ENCODE measurements at regions not wholly inside any gene's neighbourhood (a gene's known extent, or its start where the extent isn't known, plus 50 kb on each side); places are given as distances from the start of the nearest gene placed in this dataset.

DNA sequence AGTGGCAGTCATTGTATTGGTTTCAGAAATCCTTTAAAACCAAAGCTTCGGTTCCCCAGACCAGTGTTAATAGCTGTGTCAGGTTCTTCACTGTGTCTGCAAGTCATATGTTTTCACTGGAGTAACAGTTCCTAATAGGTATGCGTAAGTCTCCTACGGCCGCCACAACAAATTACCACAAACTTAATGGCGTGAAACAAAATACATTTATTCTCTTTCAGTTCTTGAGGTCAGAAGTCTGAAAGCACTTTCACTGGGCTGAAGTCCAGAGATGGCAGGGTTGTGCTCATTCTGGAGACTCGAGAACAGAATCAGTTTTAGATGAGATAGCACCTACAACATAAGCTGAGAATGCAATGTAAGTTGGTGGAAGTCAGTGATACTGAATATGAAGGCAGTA lies 556.2 kb downstream of the TLE4 start:
- no peak for DNase-seq (ENCODE audit: low read depth)

GRCh38 chr9:80125731-80126264 lies 554.0 kb downstream of the TLE4 start:
- DNase-seq (ENCODE audit: low read depth), result no peak

- no peak for DNase-seq (ENCODE audit: low read depth)
Observed at GRCh38 chr9:80117031-80117430, 545.3 kb downstream of the TLE4 start.

- no peak for DNase-seq (ENCODE audit: low read depth)
Observed at GRCh38 chr9:80114241-80114640, 542.5 kb downstream of the TLE4 start.

DNA sequence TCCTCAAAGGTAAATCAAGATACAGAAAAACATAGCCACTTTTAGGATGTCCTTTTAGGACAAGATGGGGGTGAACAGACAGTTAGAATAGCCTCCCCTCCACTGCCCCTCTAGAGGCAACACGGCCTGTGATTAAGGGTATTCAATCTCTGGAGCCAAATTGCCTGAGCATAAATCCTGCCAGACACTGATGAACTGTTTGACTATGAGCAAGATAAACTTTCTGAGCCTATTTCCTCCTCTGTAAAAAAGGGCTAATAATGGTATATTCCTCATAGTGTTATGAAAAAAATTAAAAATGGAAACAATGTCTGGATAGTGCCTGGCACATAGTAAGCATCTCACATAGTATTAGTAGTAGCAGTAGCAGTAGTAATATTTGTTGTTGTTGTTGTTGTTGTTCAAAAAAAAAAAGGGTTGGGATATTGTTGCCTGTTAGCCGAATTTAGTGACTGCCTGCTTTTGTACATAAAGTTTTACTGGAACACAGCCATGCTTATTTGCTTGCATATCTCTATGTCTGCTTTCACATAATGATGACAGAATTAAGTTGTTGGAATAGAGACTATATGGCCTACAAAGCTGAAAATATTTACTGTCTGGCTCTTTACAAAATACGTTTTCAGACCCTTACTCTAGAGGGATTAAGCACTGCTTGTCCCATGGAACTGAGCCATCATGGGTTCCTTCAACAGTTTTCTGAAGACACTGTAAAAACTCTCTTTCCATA lies 536.3 kb downstream of the TLE4 start:
- DNase-seq (ENCODE audit: low read depth), result no peak

- DNase-seq (ENCODE audit: low read depth), result no peak
Observed at GRCh38 chr9:80097476-80097875, 525.7 kb downstream of the TLE4 start.

- DNase-seq (ENCODE audit: low read depth), result no peak
Observed at GRCh38 chr9:80094176-80094771, 522.5 kb downstream of the TLE4 start.

GRCh38 chr9:80093695-80094094 lies 521.9 kb downstream of the TLE4 start:
- DNase-seq (ENCODE audit: low read depth), result no peak

GRCh38 chr9:80091526-80091925 lies 519.8 kb downstream of the TLE4 start:
- DNase-seq (ENCODE audit: low read depth), result no peak

DNA sequence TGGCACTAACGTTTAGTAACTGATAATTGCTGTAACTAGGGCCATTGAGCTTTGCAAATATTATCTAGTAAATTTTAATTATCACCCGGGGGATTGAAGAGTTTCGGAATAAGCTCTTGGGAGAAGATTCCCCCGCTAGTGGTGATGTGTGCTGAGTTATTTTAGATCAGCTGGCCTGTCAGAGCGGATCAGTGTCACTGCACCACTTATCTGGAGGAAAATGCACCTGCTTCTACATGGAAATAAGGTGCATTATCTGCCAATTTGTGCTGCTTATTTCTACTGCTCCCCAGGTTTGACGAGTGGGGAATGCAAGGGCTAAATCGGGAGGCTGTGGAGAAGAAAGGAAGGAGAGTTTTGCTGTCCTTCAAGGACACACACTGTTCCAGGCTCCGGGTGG lies 518.6 kb downstream of the TLE4 start:
- DNase-seq (ENCODE audit: low read depth), result no peak

- no peak for DNase-seq (ENCODE audit: low read depth)
Observed at GRCh38 chr9:80086822-80087345, 515.1 kb downstream of the TLE4 start.

DNA sequence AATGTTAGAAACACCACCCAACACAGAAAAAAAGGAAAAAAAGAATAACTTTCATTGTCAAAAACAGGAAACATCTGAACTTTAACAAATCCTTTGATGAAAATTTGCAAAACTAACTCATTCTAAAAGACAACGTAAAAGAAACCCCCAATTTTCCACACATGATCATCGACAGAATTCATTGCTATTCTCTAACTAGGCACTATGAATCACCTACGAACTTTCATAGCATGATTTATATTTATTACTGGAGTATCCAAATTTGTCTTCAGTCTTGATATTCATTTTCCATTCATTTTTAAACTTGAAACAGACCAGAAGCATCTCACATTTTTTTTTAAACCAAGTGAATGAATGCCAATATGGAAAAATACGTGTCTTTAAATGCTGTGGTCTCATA lies 514.6 kb downstream of the TLE4 start:
- no peak for DNase-seq (ENCODE audit: low read depth)

DNA sequence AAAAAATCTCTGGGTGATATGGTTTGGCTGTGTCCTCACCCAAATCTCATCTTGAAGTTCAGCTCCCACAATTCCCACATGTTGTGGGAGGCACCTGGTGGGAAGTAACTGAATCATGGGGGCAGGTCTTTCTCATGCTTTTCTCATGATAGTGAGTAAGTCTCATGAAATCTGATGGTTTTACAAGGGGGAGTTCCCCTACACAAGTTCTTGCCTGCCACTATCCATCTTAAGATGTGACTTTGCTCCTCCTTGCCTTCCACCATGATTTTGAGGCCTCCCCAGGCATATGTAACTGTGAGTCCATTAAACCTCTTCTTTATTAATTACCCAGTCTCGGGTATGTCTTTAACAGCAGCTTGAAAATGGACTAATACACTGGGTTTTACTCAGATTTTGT lies 513.9 kb downstream of the TLE4 start:
- DNase-seq (ENCODE audit: low read depth), result no peak

- no peak for DNase-seq (ENCODE audit: low read depth)
Observed at GRCh38 chr9:80082213-80082612, 510.4 kb downstream of the TLE4 start.

GRCh38 chr9:80078826-80079225 lies 507.1 kb downstream of the TLE4 start:
- DNase-seq (ENCODE audit: low read depth), result no peak

- no peak for DNase-seq (ENCODE audit: low read depth)
Observed at GRCh38 chr9:80077059-80077458, 505.3 kb downstream of the TLE4 start.

DNA sequence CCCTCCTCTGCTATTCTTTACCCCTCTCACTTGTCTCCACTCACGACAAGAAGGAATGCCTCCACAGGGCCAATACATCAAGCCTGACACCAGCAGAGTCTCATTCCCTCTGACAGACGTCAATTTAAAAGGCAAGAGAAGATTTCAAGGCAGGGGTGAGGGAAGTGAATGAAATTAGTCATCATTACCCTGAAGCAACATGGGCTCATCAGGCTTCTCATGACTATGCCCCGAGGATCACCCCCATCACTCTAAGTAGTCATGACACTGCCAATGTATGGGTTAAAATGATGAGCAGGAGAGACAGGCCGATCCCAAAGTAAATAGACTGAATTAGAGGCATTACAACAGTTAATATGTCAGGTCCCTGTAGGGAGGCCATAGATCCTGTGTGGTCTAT lies 504.4 kb downstream of the TLE4 start:
- DNase-seq (ENCODE audit: low read depth), result no peak

- DNase-seq (ENCODE audit: low read depth), result no peak
Observed at GRCh38 chr9:80074439-80074838, 502.7 kb downstream of the TLE4 start.

DNA sequence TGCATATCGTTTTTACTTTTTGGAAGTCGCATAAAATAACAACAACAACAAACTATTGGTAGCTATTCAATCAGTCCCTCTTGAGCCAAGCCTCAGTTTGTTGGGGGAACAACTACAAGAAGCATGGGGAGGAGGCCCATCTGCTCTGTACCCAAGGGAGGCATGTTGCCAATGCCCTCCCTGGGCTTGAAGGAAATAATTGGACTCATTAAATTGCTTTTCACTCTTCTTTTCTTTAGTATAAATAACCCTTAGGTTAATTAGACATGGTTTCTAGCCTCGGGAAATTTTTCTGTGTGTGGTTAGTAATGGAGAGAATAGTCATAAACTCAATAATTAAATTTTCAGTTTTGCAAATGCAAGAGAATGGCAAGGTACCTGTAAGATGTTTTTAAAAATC lies 500.7 kb downstream of the TLE4 start:
- no peak for DNase-seq (ENCODE audit: low read depth)

DNA sequence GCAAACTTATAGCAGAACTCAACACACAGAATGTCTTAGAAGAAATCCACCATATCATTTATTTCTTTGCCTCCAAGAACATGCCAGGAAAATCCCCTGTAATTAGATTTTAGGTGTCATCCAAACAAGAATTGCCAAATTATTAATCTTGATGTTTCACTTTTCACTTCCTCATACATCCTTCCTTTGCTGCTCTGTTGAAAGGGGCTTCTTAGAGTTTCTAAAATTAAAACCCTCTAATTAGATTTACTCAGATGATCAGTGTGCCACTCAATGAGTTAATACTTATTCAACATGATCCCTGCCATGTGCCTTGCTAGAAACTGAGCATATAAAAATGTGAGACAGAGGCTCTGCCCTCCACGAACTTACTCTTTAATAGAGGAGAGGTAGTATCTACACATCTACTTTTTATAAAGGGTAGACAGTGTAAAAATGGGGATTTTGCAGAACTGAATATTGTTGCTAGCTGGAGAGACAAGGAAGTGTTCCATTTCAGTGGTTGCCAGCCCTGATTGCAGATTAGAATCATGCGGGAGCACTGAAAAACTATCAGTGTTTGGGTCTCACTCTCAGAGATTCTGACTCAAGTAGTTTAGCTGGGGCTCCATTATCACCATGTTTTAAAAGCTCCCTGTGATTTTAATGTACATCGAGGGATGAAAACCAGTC lies 498.4 kb downstream of the TLE4 start:
- DNase-seq (ENCODE audit: low read depth), result no peak

- DNase-seq (ENCODE audit: low read depth), result no peak
Observed at GRCh38 chr9:80066931-80067330, 495.2 kb downstream of the TLE4 start.

GRCh38 chr9:80062567-80062966 lies 490.8 kb downstream of the TLE4 start:
- no peak for DNase-seq (ENCODE audit: low read depth)

- no peak for DNase-seq (ENCODE audit: low read depth)
Observed at GRCh38 chr9:80061940-80062339, 490.2 kb downstream of the TLE4 start.

Measured in activated T-cell treated with anti-CD3 and anti-CD28 coated beads for 24 hours (primary cell).